Tibial artery (tissue), 4 donors: ENCODE measurements at regions not wholly inside any gene's neighbourhood (a gene's known extent, or its start where the extent isn't known, plus 50 kb on each side); places are given as distances from the start of the nearest gene placed in this dataset.
"Not testable (repeated sequence)": the region's sequence is repeated elsewhere in the genome, so short reads cannot be mapped to it uniquely, and the experiment has no call there.

Source experiments
- DNase-seq, 2 donors: peaks; one replicate each; pipeline ENCODE4 v3.0.0-alpha.2; 2019
- H3K27ac ChIP-seq, 2 donors: fragments of 200-600 bp; sonication (generic) in 1 of 2; 1 replicate in 1 of 2; 2 replicates in 1 of 2; pipeline ENCODE4 v1.5.1; 2018 to 2019; ENCODE audit warnings: mild to moderate bottlenecking in 1 of 2
- H3K27me3 ChIP-seq, 2 donors: fragments of 200-600 bp; sonication (generic) in 1 of 2; one replicate each; pipeline versions ENCODE4 v1.5.1 to v1.6.0; 2016 to 2019
- H3K36me3 ChIP-seq, 3 donors: fragments of 200-600 bp; sonication (generic) in 2 of 3; one replicate each; pipeline ENCODE4 v1.5.1; 2016 to 2019; ENCODE audit warnings: mild to moderate bottlenecking in 2 of 3
- H3K4me1 ChIP-seq, 4 donors: fragments of 200-600 bp; sonication (generic) in 2 of 4; 1 replicate in 3 of 4; 2 replicates in 1 of 4; pipeline ENCODE4 v1.5.1; 2016 to 2019
- H3K4me3 ChIP-seq, 2 donors: fragments of 200-600 bp; sonication (generic) in 1 of 2; 1 replicate in 1 of 2; 2 replicates in 1 of 2; pipeline ENCODE4 v1.5.1; 2018 to 2019; ENCODE audit warnings: mild to moderate bottlenecking in 2 of 2
- H3K9me3 ChIP-seq, 3 donors: fragments of 200-600 bp; sonication (generic) in 1 of 3; one replicate each; pipeline ENCODE4 v1.5.1; 2016 to 2019
- CTCF ChIP-seq, 2 experiments: fragments of 200-600 bp in 1 of 2; fragments of 450-650 bp in 1 of 2; IDR thresholded peaks; one replicate each; pipeline ENCODE4 v1.5.1; 2017 to 2019; ENCODE audit warnings: antibody characterized with exemption in 2 of 2, mild to moderate bottlenecking in 1 of 2, moderate library complexity in 1 of 2
- intact Hi-C: fragments of 100-400 bp; cut with DNase I; formaldehyde crosslinking; loops from one replicate; pipeline ENCODE4 v1.15.0; 2023; ENCODE audit warnings: low total_unique reads

- DNase-seq, H3K36me3 ChIP-seq, H3K9me3 ChIP-seq, H3K27ac ChIP-seq, H3K4me3 ChIP-seq, H3K4me1 ChIP-seq, intact Hi-C loops, H3K27me3 ChIP-seq: not testable (repeated sequence)
Measured at GRCh38 chr17:16859515-16859914, 112.4 kb downstream of the TNFRSF13B start.

GRCh38 chr17:16857746-16858145 is 114.2 kb downstream of the TNFRSF13B start:
- intact Hi-C loops, H3K4me3 ChIP-seq, H3K36me3 ChIP-seq, H3K9me3 ChIP-seq, H3K27me3 ChIP-seq, H3K4me1 ChIP-seq, H3K27ac ChIP-seq, DNase-seq: not testable (repeated sequence)

GRCh38 chr17:16856846-16857245 is 115.1 kb downstream of the TNFRSF13B start:
- H3K36me3 ChIP-seq, H3K4me3 ChIP-seq, H3K27ac ChIP-seq, H3K4me1 ChIP-seq, H3K27me3 ChIP-seq, intact Hi-C loops, DNase-seq, H3K9me3 ChIP-seq: not testable (repeated sequence)

- H3K27ac ChIP-seq, H3K36me3 ChIP-seq, intact Hi-C loops, H3K4me1 ChIP-seq, DNase-seq, H3K27me3 ChIP-seq, H3K4me3 ChIP-seq, H3K9me3 ChIP-seq: not testable (repeated sequence)
Measured at GRCh38 chr17:16856171-16856570, 115.7 kb downstream of the TNFRSF13B start.

GRCh38 chr17:16854636-16855035 is 117.3 kb downstream of the TNFRSF13B start:
- H3K4me3 ChIP-seq, DNase-seq, H3K36me3 ChIP-seq, H3K4me1 ChIP-seq, intact Hi-C loops, H3K27me3 ChIP-seq, H3K9me3 ChIP-seq, H3K27ac ChIP-seq: not testable (repeated sequence)

GRCh38 chr17:16853661-16854320 is 118.1 kb downstream of the TNFRSF13B start:
- intact Hi-C loops, result no loop called here
- Histone ChIP-seq H3K9me3 (no peaks in the 10 kb centered on the region), H3K4me1 (no peaks in the 10 kb centered on the region), H3K4me3 (no peak overlapping the region), H3K27me3 (no peaks in the 10 kb centered on the region), H3K36me3 (no peaks in the 10 kb centered on the region), H3K27ac (no peak overlapping the region)
- DNase-seq, result no peak
- no peak for TF ChIP-seq CTCF (IDR thresholded peaks at IDR 0.05)

- intact Hi-C loops, DNase-seq, H3K27ac ChIP-seq, H3K36me3 ChIP-seq, H3K4me1 ChIP-seq, H3K9me3 ChIP-seq, H3K27me3 ChIP-seq, H3K4me3 ChIP-seq: not testable (repeated sequence)
Measured at GRCh38 chr17:16849861-16850260, 122.1 kb downstream of the TNFRSF13B start.

GRCh38 chr17:16848997-16849396 is 122.9 kb downstream of the TNFRSF13B start:
- H3K4me3 ChIP-seq, H3K27ac ChIP-seq, H3K4me1 ChIP-seq, intact Hi-C loops, H3K27me3 ChIP-seq, H3K36me3 ChIP-seq, DNase-seq, H3K9me3 ChIP-seq: not testable (repeated sequence)

GRCh38 chr17:16845098-16845497 is 126.8 kb downstream of the TNFRSF13B start:
- intact Hi-C loops, H3K27me3 ChIP-seq, H3K4me3 ChIP-seq, DNase-seq, H3K9me3 ChIP-seq, H3K36me3 ChIP-seq, H3K27ac ChIP-seq, H3K4me1 ChIP-seq: not testable (repeated sequence)

- H3K4me3 ChIP-seq, H3K27ac ChIP-seq, intact Hi-C loops, DNase-seq, H3K27me3 ChIP-seq, H3K36me3 ChIP-seq, H3K4me1 ChIP-seq, H3K9me3 ChIP-seq: not testable (repeated sequence)
Measured at GRCh38 chr17:16844669-16845068, 127.2 kb downstream of the TNFRSF13B start.

- H3K9me3 ChIP-seq, H3K4me1 ChIP-seq, H3K4me3 ChIP-seq, H3K36me3 ChIP-seq, intact Hi-C loops, H3K27ac ChIP-seq, DNase-seq, H3K27me3 ChIP-seq: not testable (repeated sequence)
Measured at GRCh38 chr17:16843511-16843910, 128.4 kb downstream of the TNFRSF13B start.

- intact Hi-C loops, H3K36me3 ChIP-seq, H3K27me3 ChIP-seq, H3K4me3 ChIP-seq, H3K27ac ChIP-seq, H3K9me3 ChIP-seq, H3K4me1 ChIP-seq, DNase-seq: not testable (repeated sequence)
Measured at GRCh38 chr17:16842346-16842745, 129.6 kb downstream of the TNFRSF13B start.

- not testable (repeated sequence) for H3K27ac ChIP-seq, H3K9me3 ChIP-seq
Measured at GRCh38 chr17:16841896-16842295, 130.0 kb downstream of the TNFRSF13B start.

GRCh38 chr17:16840219-16840618 is 131.7 kb downstream of the TNFRSF13B start:
- H3K4me3 ChIP-seq, H3K36me3 ChIP-seq, H3K4me1 ChIP-seq, H3K27me3 ChIP-seq, intact Hi-C loops, H3K9me3 ChIP-seq, H3K27ac ChIP-seq, DNase-seq: not testable (repeated sequence)

More at GRCh38 chr17:16841896-16842295, 130.0 kb downstream of the TNFRSF13B start:
- H3K4me3 ChIP-seq, intact Hi-C loops, H3K4me1 ChIP-seq, DNase-seq, H3K36me3 ChIP-seq, H3K27me3 ChIP-seq: not testable (repeated sequence)
